VCaP (cell line): ENCODE measurements at regions not wholly inside any gene's neighbourhood (a gene's known extent, or its start where the extent isn't known, plus 50 kb on each side); places are given as distances from the start of the nearest gene placed in this dataset.

ENCODE experiments used
- H3K27ac ChIP-seq: fragments of 450-650 bp; 2 replicates; pipeline ENCODE4 v1.5.1; 2017
- TF ChIP-seq, protein P1 (sequence below): fragments of 450-650 bp; conservative IDR thresholded peaks from 2 replicates; pipeline ENCODE4 v1.5.1; 2017; ENCODE audit warnings: mild to moderate bottlenecking, moderate library complexity

DNA sequence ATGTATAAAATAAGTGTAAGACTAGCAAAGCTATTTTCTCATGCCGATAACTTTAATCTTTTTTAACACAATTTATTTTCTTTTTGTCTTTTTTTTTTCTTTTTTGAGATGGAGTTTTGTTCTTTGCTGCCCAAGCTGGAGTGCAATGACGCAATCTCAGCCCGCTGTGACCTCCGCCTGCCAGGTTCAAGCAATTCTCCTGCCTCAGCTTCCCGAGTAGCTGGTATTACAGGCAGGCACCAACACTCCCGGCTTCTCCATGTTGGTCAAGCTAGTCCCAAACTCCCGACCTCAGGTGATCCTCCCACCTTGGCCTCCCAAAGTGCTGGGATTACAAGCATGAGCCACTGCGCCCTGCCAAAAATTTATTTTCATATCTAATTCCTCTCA lies 164.2 kb upstream of the SLIT2 start:
- TF ChIP-seq, protein P1, sequence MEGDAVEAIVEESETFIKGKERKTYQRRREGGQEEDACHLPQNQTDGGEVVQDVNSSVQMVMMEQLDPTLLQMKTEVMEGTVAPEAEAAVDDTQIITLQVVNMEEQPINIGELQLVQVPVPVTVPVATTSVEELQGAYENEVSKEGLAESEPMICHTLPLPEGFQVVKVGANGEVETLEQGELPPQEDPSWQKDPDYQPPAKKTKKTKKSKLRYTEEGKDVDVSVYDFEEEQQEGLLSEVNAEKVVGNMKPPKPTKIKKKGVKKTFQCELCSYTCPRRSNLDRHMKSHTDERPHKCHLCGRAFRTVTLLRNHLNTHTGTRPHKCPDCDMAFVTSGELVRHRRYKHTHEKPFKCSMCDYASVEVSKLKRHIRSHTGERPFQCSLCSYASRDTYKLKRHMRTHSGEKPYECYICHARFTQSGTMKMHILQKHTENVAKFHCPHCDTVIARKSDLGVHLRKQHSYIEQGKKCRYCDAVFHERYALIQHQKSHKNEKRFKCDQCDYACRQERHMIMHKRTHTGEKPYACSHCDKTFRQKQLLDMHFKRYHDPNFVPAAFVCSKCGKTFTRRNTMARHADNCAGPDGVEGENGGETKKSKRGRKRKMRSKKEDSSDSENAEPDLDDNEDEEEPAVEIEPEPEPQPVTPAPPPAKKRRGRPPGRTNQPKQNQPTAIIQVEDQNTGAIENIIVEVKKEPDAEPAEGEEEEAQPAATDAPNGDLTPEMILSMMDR, result no peak
- no peak overlapping the region for H3K27ac ChIP-seq

DNA sequence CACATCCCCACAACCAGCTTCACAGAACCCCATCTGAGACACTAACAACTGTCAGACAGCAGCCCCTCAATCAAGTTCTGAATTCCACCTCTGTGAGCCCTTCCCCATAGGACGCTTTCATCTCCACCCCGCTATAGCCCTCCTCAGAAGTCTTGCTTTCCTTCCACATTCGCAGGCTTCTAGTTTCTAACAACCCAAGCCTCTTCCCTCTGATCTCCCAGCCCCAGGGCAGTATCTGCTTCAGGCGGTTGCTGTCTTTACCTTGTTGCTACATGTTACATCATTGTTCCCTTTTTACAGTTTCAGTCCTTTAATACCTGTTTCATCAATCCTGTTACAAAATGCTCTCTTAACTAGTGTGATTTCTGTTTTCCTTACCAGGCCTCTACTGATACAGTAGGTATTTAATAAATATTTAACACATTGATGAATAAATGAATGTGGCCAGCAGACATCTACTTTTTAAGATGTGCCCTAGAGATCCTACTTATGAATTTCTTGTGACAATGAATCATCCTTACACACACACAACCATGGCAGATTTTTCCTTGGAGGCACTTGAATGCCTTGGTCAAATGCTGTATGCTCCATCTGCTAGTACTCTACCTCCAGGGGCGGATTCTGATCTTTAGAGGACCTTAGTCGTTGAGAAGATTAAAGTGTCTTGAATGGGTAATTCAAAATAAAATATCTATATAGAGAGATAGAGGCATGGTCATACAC lies 164.7 kb upstream of the SLIT2 start:
- H3K27ac ChIP-seq, result no peak overlapping the region
- TF ChIP-seq, protein P1, result no peak

DNA sequence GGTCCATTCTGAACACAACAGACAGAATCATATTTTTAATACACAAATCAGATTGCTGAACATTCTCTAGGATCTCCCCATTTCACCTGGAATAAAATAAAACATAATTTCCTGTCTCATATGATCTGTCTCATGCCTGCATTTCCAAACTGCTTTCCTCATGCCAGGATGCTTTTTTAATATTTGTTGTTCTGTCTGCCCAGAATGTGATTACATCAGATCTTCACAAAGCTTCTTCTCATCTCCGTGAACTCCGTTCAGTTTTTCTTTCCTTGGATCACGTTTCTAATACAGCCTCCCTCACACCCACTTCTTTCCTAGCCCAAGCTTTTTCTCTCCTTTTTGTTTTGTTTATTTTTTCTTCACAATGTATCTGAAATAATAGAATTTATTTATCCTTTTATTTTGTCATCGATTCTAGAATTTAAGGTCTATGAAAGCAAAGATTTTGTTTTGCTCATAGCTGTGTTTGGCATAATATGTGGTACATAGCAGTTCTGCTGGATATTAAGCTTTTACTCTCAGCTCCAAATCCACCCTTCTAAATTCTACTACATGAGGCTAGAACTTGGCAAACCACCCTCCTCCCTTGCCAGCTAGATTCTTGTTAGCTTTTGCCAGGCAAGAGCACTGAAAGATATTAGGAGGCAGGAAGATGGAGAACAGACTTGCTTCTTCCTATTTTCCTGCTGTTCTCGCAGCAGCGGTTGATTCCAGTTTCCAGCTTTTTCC lies 165.5 kb upstream of the SLIT2 start:
- no peak overlapping the region for H3K27ac ChIP-seq
- TF ChIP-seq, protein P1, result no peak

DNA sequence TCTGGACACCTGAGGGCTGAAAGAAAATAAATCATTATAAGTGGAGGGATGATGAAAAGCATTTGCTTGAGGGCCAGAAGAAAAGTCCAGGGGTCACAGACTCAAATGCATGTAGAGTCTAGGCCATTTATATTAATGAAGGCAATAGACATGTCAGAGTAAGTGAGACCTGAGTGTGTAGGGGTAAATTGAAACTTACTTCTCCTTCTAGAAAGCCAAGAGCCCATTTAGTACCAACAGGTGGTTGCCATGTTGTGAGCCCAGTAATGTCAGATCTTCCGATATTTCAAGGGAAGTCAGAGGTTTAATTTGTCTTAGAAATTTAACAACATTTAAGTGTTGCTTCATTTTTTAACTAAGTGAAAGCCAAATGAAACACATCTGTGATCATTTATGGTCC lies 166.1 kb upstream of the SLIT2 start:
- TF ChIP-seq, protein P1, result no peak
- no peak overlapping the region for H3K27ac ChIP-seq

DNA sequence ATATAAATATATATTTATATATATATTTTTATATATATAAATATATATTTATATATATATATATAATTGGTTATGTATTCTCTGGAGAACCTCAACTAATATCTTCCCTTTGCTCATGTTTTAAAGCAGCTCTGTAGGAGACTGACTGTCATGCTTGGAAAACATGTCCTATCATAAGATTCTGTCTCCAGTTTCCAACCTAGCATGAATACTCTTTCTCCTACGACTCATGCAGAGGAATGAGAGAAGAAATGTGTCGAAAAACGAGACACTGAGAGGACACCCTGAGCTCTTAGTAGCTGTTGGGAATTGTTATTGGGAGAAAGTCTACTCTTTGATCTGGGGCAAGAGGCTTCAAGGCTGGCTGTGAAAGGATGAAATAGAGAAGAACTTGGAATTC lies 166.5 kb upstream of the SLIT2 start:
- no peak overlapping the region for H3K27ac ChIP-seq
- TF ChIP-seq, protein P1, result no peak

DNA sequence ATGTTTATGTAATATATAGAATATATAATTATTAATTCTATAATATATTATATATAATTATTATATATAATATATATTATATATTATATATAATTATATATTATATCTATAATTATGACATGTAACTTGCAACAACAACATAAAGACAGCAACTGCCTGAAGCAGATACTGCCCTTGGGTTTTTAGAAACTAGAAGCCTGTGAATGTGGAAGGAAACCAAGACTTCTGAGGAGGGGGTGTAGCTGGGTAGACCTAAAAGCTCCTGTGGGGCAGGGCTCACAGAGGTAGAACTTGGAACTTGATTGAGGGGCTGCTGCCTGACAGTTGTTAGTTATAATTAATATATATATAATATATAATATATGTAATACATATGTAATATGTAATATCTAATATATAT lies 167.2 kb upstream of the SLIT2 start:
- H3K27ac ChIP-seq, result no peak overlapping the region
- TF ChIP-seq, protein P1, result no peak

DNA sequence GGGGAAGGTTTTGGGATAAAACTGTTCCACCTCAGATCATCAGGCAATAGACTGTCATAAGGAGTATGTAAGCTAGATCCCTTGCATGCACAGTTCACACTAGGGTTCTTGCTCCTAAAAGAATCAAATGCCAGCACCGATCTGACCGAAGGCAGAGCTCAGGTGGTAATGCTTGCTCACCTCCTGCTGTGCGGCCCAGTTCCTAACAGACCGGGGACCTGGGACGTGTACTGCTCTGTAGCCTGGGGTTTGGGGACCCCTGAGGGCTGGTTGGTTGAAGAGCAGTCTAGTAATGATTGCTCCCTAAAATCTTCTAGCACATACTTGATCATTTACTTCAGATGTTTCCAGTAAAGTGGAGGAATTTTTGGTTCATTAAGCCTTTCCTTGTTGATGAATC lies 173.1 kb upstream of the SLIT2 start:
- no peak overlapping the region for H3K27ac ChIP-seq
- TF ChIP-seq, protein P1, result no peak
